Fibroblast of villous mesenchyme (primary cell): ENCODE measurements at regions not wholly inside any gene's neighbourhood (a gene's known extent, or its start where the extent isn't known, plus 50 kb on each side); places are given as distances from the start of the nearest gene placed in this dataset.

Experiments
- DNase-seq: peaks from one replicate; pipeline ENCODE4 v3.0.0-alpha.2; 2010; ENCODE audit warnings: low read depth
- H3K4me3 ChIP-seq: 2 replicates; pipeline ENCODE4 v1.5.1; 2011; ENCODE audit warnings: low read depth, mild to moderate bottlenecking, low read length
- TF ChIP-seq, protein P1 (sequence below): IDR thresholded peaks from 2 replicates; pipeline ENCODE4 v1.5.1; 2012; ENCODE audit warnings: low read depth, mild to moderate bottlenecking, low read length; ENCODE audit not compliant: insufficient read depth

DNA sequence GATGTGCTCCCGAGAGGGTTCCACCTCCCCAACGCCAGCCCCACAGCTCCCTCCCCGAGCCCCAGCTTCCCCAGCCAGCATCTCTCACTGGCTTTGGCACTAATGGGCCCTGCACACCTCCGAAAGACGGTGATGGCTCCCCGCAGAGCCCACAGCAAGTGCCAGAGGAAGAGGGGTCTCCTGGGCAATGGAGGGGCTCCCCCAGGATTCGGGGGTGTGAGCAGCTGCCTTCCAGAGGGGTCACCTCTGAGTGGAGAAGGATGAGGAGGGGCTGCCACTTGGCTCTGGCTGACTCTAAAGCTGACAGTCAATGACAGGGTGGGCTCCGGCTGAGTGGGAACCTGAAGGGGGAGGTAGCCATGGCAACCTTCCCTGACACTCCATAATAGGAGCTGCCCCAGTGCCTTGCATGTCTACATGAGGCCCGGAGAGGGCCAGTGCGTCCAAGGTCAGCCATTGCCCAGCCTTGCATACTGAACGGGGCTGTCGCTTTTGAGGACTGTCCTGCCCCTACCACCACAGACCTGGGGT is 98.6 kb upstream of the SYT13 start:
- no peak for DNase-seq
- TF ChIP-seq, protein P1, sequence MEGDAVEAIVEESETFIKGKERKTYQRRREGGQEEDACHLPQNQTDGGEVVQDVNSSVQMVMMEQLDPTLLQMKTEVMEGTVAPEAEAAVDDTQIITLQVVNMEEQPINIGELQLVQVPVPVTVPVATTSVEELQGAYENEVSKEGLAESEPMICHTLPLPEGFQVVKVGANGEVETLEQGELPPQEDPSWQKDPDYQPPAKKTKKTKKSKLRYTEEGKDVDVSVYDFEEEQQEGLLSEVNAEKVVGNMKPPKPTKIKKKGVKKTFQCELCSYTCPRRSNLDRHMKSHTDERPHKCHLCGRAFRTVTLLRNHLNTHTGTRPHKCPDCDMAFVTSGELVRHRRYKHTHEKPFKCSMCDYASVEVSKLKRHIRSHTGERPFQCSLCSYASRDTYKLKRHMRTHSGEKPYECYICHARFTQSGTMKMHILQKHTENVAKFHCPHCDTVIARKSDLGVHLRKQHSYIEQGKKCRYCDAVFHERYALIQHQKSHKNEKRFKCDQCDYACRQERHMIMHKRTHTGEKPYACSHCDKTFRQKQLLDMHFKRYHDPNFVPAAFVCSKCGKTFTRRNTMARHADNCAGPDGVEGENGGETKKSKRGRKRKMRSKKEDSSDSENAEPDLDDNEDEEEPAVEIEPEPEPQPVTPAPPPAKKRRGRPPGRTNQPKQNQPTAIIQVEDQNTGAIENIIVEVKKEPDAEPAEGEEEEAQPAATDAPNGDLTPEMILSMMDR = no peak
- H3K4me3 ChIP-seq = no peak overlapping the region

DNA sequence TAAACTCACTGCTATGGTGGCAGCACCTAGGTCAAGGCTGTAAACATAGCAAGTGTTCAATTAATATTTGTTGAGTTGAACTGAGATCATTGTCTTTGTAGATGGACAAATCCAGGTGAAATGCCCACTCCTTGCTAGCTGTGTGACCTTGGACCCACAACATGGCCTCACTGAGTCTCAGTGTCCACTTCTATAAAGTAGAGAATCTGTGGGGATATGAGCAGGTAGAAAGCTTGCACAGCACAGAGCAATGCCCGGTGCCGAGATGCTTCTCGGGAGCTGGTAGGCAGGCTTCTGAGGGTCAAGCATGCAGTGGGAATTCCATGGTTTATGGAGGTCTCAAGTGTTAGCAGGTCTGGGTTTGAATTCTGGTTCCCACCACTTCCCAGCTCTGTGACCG is 97.9 kb upstream of the SYT13 start:
- H3K4me3 ChIP-seq = no peak overlapping the region
- DNase-seq = no peak
- TF ChIP-seq, protein P1 = no peak

DNA sequence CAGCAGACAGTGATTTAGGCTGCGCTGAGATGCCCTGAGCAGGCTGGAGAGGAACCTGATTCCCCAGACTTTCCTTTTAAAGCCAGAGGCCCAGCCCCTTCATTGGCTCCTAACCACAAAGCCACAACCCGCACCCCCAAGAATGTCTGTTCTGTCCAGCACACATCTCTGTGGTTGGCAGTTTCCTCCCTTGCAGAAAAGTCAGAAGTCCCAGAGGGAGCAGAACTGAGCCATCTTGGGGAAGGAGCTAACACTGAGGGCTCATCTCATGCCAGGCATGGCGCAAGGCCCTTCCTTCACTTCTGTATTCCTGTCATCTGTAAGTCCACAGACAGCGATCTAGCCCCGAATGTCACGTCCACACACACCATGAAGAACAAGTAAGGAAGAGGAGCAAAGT is 97.1 kb upstream of the SYT13 start:
- TF ChIP-seq, protein P1 = no peak
- DNase-seq = peak; percentile 22
- no peak overlapping the region for H3K4me3 ChIP-seq

DNA sequence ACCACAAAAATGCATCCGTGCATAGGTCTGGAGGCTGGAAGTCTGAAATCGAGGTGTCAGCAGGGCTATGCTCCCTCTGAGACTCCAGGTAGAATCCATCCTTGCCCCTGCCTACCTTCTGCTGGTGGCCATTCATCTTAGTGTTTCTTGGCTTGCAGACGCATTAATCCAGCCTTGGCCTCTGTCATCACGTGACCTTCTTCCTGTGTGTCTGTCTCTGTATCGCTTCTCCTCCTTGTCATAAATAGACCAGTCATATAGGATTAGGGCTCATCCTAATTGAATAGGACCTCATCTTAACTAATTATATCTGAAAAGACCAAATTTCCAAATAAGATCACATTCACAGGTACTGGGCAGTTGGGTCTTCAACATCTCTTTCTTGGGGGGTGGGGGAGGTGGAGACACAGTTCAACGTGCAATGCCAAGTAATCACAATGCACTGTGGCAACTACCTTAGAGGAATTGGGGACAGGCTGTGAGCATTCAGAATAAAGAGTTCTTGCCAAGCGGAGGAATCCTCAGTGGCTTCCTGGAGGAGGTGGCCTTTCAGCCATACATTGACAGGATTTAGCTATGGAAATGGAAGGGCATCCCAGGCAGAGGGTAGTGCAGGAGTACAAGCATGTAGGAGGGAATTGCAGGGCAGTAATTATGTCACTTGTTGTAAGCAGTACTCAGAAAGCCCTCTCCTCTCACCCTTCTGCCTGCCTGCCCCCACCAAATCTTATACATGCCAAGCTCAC is 96.2 kb upstream of the SYT13 start:
- no peak for DNase-seq
- TF ChIP-seq, protein P1 = no peak
- H3K4me3 ChIP-seq = no peak overlapping the region

DNA sequence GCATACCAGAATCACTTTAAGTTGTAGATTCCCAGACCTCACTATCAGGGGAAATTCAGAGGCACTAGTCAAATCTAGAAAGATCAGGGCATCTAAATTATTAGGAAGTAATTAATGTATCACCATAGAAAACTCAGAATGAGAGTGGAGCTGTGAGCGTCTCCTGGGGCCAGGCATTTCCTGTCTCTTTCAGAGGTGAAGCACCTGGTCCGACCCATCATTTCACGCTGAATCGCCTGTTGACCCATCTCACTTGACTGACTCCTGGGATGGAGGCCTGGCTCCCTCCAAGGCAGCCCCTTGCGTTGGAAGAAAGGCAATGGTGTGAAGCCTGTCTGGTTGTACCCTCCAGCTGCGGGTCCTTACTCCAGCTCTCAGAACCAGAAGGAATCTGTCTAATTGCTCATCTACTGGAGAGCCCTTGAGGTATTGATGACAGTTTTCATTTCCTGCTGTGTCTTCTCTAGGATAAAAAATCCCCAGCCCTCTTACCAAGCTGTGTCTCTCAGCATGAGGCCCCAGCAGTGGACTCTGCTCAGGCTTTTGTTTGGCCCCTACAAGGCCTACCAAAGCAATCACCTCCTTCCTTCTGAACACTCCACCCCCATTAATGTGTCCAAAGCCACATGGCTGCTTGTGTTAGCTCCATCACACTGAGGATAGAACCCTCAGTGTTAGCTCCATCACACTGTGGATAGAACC is 93.2 kb upstream of the SYT13 start:
- TF ChIP-seq, protein P1 = no peak

DNA sequence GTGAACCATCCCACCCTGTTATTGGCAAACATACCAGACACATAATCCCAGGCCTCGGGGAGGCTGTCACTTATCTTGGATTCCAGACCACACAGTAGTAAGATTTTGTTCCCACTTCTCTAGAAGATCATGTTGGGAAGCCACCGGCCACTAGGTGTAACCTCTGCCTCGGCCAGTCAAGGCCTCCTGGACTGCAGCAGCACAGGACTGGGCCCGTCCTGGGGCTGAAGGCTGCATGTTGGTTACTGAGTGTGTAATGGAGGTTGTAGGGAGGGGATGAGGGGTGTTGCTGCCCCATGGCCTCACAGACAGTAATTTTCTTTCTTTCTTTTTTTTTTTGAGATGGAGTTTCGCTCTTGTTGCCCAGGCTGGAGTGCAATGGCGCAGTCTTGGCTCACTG is 92.4 kb upstream of the SYT13 start:
- TF ChIP-seq, protein P1 = no peak
- no peak overlapping the region for H3K4me3 ChIP-seq

More for the DNA sequence above, 93.2 kb upstream of the SYT13 start:
- H3K4me3 ChIP-seq = no peak overlapping the region
- DNase-seq = no peak

More for the DNA sequence above, 92.4 kb upstream of the SYT13 start:
- no peak for DNase-seq
